CD1c-positive myeloid dendritic cell (primary cell): ENCODE measurements at regions not wholly inside any gene's neighbourhood (a gene's known extent, or its start where the extent isn't known, plus 50 kb on each side); places are given as distances from the start of the nearest gene placed in this dataset.

Source experiments
- DNase-seq: peaks from one replicate; pipeline ENCODE4 v3.0.0-alpha.2; 2016; ENCODE audit errors: extremely low spot score

GRCh38 chr11:115700981-115701875 is 197.0 kb upstream of the CADM1 start:
- no peak for DNase-seq

GRCh38 chr11:115700496-115700895 is 196.3 kb upstream of the CADM1 start:
- DNase-seq = no peak

- no peak for DNase-seq
Observed at GRCh38 chr11:115699733-115700132, 195.5 kb upstream of the CADM1 start.

- no peak for DNase-seq
Observed at GRCh38 chr11:115699326-115699725, 195.1 kb upstream of the CADM1 start.

- no peak for DNase-seq
Observed at GRCh38 chr11:115698243-115698642, 194.0 kb upstream of the CADM1 start.

GRCh38 chr11:115696563-115696962 is 192.3 kb upstream of the CADM1 start:
- no peak for DNase-seq

GRCh38 chr11:115695677-115696364 is 191.6 kb upstream of the CADM1 start:
- no peak for DNase-seq

GRCh38 chr11:115693002-115693401 is 188.8 kb upstream of the CADM1 start:
- no peak for DNase-seq

- no peak for DNase-seq
Observed at GRCh38 chr11:115691030-115691429, 186.8 kb upstream of the CADM1 start.

- no peak for DNase-seq
Observed at GRCh38 chr11:115687934-115688333, 183.7 kb upstream of the CADM1 start.

GRCh38 chr11:115684699-115685098 is 180.5 kb upstream of the CADM1 start:
- no peak for DNase-seq

GRCh38 chr11:115684135-115684534 is 179.9 kb upstream of the CADM1 start:
- DNase-seq = no peak

GRCh38 chr11:115682888-115683287 is 178.7 kb upstream of the CADM1 start:
- no peak for DNase-seq

- DNase-seq = no peak
Observed at GRCh38 chr11:115682101-115682500, 177.9 kb upstream of the CADM1 start.

- no peak for DNase-seq
Observed at GRCh38 chr11:115679945-115680344, 175.7 kb upstream of the CADM1 start.

- DNase-seq = no peak
Observed at GRCh38 chr11:115678942-115679341, 174.7 kb upstream of the CADM1 start.

GRCh38 chr11:115677190-115677589 is 173.0 kb upstream of the CADM1 start:
- DNase-seq = no peak

GRCh38 chr11:115676768-115677167 is 172.6 kb upstream of the CADM1 start:
- no peak for DNase-seq

- DNase-seq = no peak
Observed at GRCh38 chr11:115676206-115676605, 172.0 kb upstream of the CADM1 start.

GRCh38 chr11:115674937-115675544 is 170.8 kb upstream of the CADM1 start:
- no peak for DNase-seq

- DNase-seq = no peak
Observed at GRCh38 chr11:115674176-115674936, 170.1 kb upstream of the CADM1 start.

- DNase-seq = no peak
Observed at GRCh38 chr11:115673720-115674119, 169.5 kb upstream of the CADM1 start.
